Panc1 (cell line): ENCODE measurements at regions not wholly inside any gene's neighbourhood (a gene's known extent, or its start where the extent isn't known, plus 50 kb on each side); places are given as distances from the start of the nearest gene placed in this dataset.

Source experiments
- ATAC-seq: fragments of 200-7000 bp; cut with Tn5 transposase; 2 replicates; pipeline ENCODE4 v1.9.1; 2020; ENCODE audit warnings: mild to moderate bottlenecking, moderate library complexity
- BruUV-seq: library from RNA; stranded (reverse); fragments of 400-500 nt; replicated peaks from 2 replicates; lab custom pipeline; 2021; lab: Mats Ljungman, UMichigan
- CTCF ChIA-PET: fragments of 300-600 bp; sonication (Branson Sonifier 250); formaldehyde crosslinking; loops from one replicate; lab custom pipeline; 2022; ENCODE audit warnings: antibody characterized with exemption; lab: Charles Lee
- POLR2A ChIA-PET: fragments of 300-600 bp; sonication (Branson Sonifier 250); formaldehyde crosslinking; loops from one replicate; lab custom pipeline; 2022; ENCODE audit warnings: antibody characterized with exemption; lab: Charles Lee
- DNase-seq: peaks from one replicate; pipeline ENCODE4 v3.0.0-alpha.2; 2010; ENCODE audit warnings: low read depth, low spot score
- H3K27ac ChIP-seq: 2 replicates; pipeline ENCODE4 v1.5.1; 2011; ENCODE audit warnings: mild to moderate bottlenecking, low read length, inconsistent platforms
- H3K27me3 ChIP-seq: fragments of 200-500 bp; sonication (Bioruptor generic); 2 replicates; pipeline ENCODE4 v1.6.0; 2014; ENCODE audit warnings: low read length, inconsistent platforms; ENCODE audit not compliant: control insufficient read depth, insufficient read depth
- H3K36me3 ChIP-seq: fragments of 200-500 bp; sonication (Bioruptor generic); 2 replicates; pipeline ENCODE4 v1.5.1; 2014; ENCODE audit warnings: inconsistent platforms, mild to moderate bottlenecking, low read length, moderate library complexity; ENCODE audit not compliant: control insufficient read depth, insufficient read depth
- H3K4me1 ChIP-seq: 2 replicates; pipeline ENCODE4 v1.5.1; 2011; ENCODE audit warnings: inconsistent platforms, mild to moderate bottlenecking, low read length, moderate library complexity; ENCODE audit not compliant: control insufficient read depth, insufficient read depth
- H3K4me3 ChIP-seq, 2 experiments: 2 replicates each; pipeline ENCODE4 v1.5.1; 2011 to 2012; ENCODE audit warnings: low read depth in 2 of 2, low read length in 2 of 2, mild to moderate bottlenecking in 2 of 2, inconsistent platforms in 1 of 2, moderate library complexity in 1 of 2
- H3K9me3 ChIP-seq: fragments of 200-500 bp; sonication (Bioruptor generic); 2 replicates; pipeline ENCODE4 v1.5.1; 2014; ENCODE audit warnings: low read depth, mild to moderate bottlenecking, inconsistent platforms, low read length, moderate library complexity; ENCODE audit not compliant: control insufficient read depth, insufficient read depth
- CTCF ChIP-seq: fragments of 450-650 bp; IDR thresholded peaks from 2 replicates; pipeline ENCODE4 v1.5.1; 2017; ENCODE audit warnings: mild to moderate bottlenecking
- POLR2AphosphoS5 ChIP-seq: IDR thresholded peaks from 2 replicates; pipeline ENCODE4 v1.6.1; 2012; ENCODE audit warnings: mild to moderate bottlenecking, low read depth, low read length, moderate library complexity
- REST ChIP-seq, 2 experiments: IDR thresholded peaks; 2 replicates each; pipeline ENCODE4 v1.6.1; 2011 to 2012; ENCODE audit warnings: low read depth in 2 of 2, control low read depth in 1 of 2, low read length in 1 of 2, mild to moderate bottlenecking in 1 of 2, moderate library complexity in 1 of 2; ENCODE audit not compliant: insufficient read depth in 1 of 2
- SIN3A ChIP-seq: IDR thresholded peaks from 2 replicates; pipeline ENCODE4 v1.6.1; 2012; ENCODE audit warnings: low read depth, mild to moderate bottlenecking, low read length, moderate library complexity, borderline replicate concordance; ENCODE audit not compliant: insufficient read depth
- TCF7L2 ChIP-seq: IDR thresholded peaks from 2 replicates; pipeline ENCODE4 v1.6.1; 2011; ENCODE audit warnings: mild to moderate bottlenecking, low read depth, low read length, inconsistent platforms
- in situ Hi-C: cut with HindIII; loops from 2 replicates; pipeline ENCODE4 v1.10.0; 2016; ENCODE audit warnings: low sequenced_read_pairs, low pct_unique_long_range_greater_than_20kb
- intact Hi-C: fragments of 100-400 bp; cut with micrococcal nuclease; formaldehyde crosslinking; loops from one replicate; pipeline ENCODE4 v1.10.0; 2022; ENCODE audit not compliant: unreplicated experiment

GRCh38 chr4:38222892-38223291 is 262.7 kb downstream of the PTTG2 start:
- in situ Hi-C loops: no loop called here
- no peak overlapping the region for H3K27ac ChIP-seq
- POLR2A ChIA-PET: no interaction called here
- no TSS peak for BruUV-seq
- no peaks in the 10 kb centered on the region for H3K36me3 ChIP-seq
- TF ChIP-seq TCF7L2: no peak
- TF ChIP-seq CTCF: no peak
- no peak for TF ChIP-seq POLR2AphosphoS5
- TF ChIP-seq SIN3A: no peak
- no peak for TF ChIP-seq REST (IDR thresholded peaks at IDR 0.05; ENCODE audit: insufficient read depth in 1 of 2, low read depth in 2 of 2, low read length in 1 of 2)
- H3K4me3 ChIP-seq: no peak overlapping the region
- H3K9me3 ChIP-seq: no peaks in the 10 kb centered on the region
- H3K27me3 ChIP-seq: no peaks in the 10 kb centered on the region
- no peaks in the 10 kb centered on the region for H3K4me1 ChIP-seq
- intact Hi-C loops: no loop called here
- no peak for DNase-seq
- CTCF ChIA-PET: no interaction called here
- no peak for ATAC-seq

- H3K4me3 ChIP-seq: no peak overlapping the region
- ATAC-seq (no peak), DNase-seq (no peak)
- H3K4me1 ChIP-seq: no peaks in the 10 kb centered on the region
- TF ChIP-seq SIN3A (no peak), CTCF (no peak), TCF7L2 (no peak), POLR2AphosphoS5 (no peak), REST (IDR thresholded peaks at IDR 0.05; ENCODE audit: insufficient read depth in 1 of 2, low read depth in 2 of 2, low read length in 1 of 2) (no peak)
- no peaks in the 10 kb centered on the region for H3K36me3 ChIP-seq
- ChIA-PET CTCF (no interaction called here), POLR2A (no interaction called here)
- no peak overlapping the region for H3K27ac ChIP-seq
- in situ Hi-C loops: no loop called here
- H3K9me3 ChIP-seq: no peaks in the 10 kb centered on the region
- BruUV-seq: no TSS peak
- H3K27me3 ChIP-seq: no peaks in the 10 kb centered on the region
- intact Hi-C loops: no loop called here
Measured at GRCh38 chr4:38223306-38223705, 263.1 kb downstream of the PTTG2 start.
